HepG2 (cell line): ENCODE measurements at regions not wholly inside any gene's neighbourhood (a gene's known extent, or its start where the extent isn't known, plus 50 kb on each side); places are given as distances from the start of the nearest gene placed in this dataset.

Experiments used
- ATAC-seq: fragments of 200-7000 bp; cut with Tn5 transposase; 3 replicates; pipeline ENCODE4 v1.9.1; 2020; ENCODE audit warnings: mild to moderate bottlenecking, moderate library complexity
- BruUV-seq: library from RNA; stranded (reverse); fragments of 400-500 nt; replicated peaks from 2 replicates; lab custom pipeline; 2021; lab: Mats Ljungman, UMichigan
- CTCF ChIA-PET: fragments of 300-600 bp; formaldehyde crosslinking; extraction: SDS; loops from one replicate; lab custom pipeline; 2021; ENCODE audit warnings: low total read pairs, inconsistent platforms, low intra/inter-chr PET ratio; lab: Yijun Ruan, JAX
- POLR2A ChIA-PET: fragments of 350-600 bp; sonication (Branson Sonifier 250); formaldehyde crosslinking; loops from one replicate; lab custom pipeline; 2020; ENCODE audit warnings: antibody characterized with exemption, inconsistent platforms; lab: Yijun Ruan, JAX
- DNase-seq: peaks from one replicate; pipeline ENCODE4 v3.0.0-alpha.2; 2015; ENCODE audit warnings: low spot score
- FAIRE-seq: peaks from 3 replicates; lab custom pipeline; 2011; peaks lifted over from hg19 to GRCh38; lab: Jason Lieb, UNC
- H2AFZ ChIP-seq: one replicate; pipeline ENCODE4 v1.6.1; 2011; ENCODE audit warnings: low read length, inconsistent platforms
- H3K27ac ChIP-seq: fragments of 300-600 bp; 3 replicates; pipeline ENCODE4 v1.8.0; 2011; ENCODE audit warnings: mixed run types, mild to moderate bottlenecking, mixed read lengths, low read length, inconsistent platforms; ENCODE audit not compliant: insufficient read depth; ENCODE audit errors: extremely low read length
- H3K27me3 ChIP-seq, 2 experiments: fragments of 200-600 bp in 1 of 2; 2 replicates in 1 of 2; 3 replicates in 1 of 2; pipeline versions ENCODE4 v1.6.0 to v1.8.0; 2011; ENCODE audit warnings: low read length in 2 of 2, mild to moderate bottlenecking in 2 of 2, moderate library complexity in 2 of 2, inconsistent platforms in 1 of 2; ENCODE audit not compliant: insufficient read depth in 2 of 2, control insufficient read depth in 1 of 2
- H3K36me3 ChIP-seq, 2 experiments: fragments of 200-600 bp in 1 of 2; replicated peaks in 1 of 2; 2 replicates in 1 of 2; 3 replicates in 1 of 2; pipeline versions ENCODE4 v1.5.1 to v1.8.0; 2011; ENCODE audit warnings: low read length in 2 of 2, inconsistent platforms in 1 of 2; ENCODE audit not compliant: insufficient read depth in 2 of 2, control insufficient read depth in 1 of 2
- H3K4me1 ChIP-seq: 2 replicates; pipeline ENCODE4 v1.5.1; 2012; ENCODE audit warnings: low read length, inconsistent platforms; ENCODE audit not compliant: insufficient read depth
- H3K4me2 ChIP-seq: 2 replicates; pipeline ENCODE4 v1.6.0; 2011; ENCODE audit warnings: low read depth, low read length, inconsistent platforms
- H3K4me3 ChIP-seq, 3 experiments: fragments of 200-600 bp in 1 of 3; sonication (generic), shearing (Covaris generic) in 1 of 3; replicated peaks in 1 of 3; 2 replicates each; pipeline ENCODE4 v1.5.1; 2011 to 2016; ENCODE audit warnings: low read length in 3 of 3, inconsistent platforms in 2 of 3, low read depth in 2 of 3, mild to moderate bottlenecking in 2 of 3, control low read depth in 1 of 3, mixed read lengths in 1 of 3; ENCODE audit not compliant: insufficient read depth in 1 of 3
- H3K79me2 ChIP-seq: one replicate; pipeline ENCODE4 v1.6.1; 2011; ENCODE audit warnings: low read length, inconsistent platforms; ENCODE audit not compliant: insufficient read depth
- H3K9ac ChIP-seq: 2 replicates; pipeline ENCODE4 v1.6.0; 2011; ENCODE audit warnings: mild to moderate bottlenecking, low read depth, low read length, inconsistent platforms; ENCODE audit not compliant: insufficient read depth
- H3K9me3 ChIP-seq: 2 replicates; pipeline ENCODE4 v1.5.1; 2012; ENCODE audit warnings: mild to moderate bottlenecking, low read length
- H4K20me1 ChIP-seq: 2 replicates; pipeline ENCODE4 v1.6.0; 2011; ENCODE audit warnings: inconsistent platforms, mild to moderate bottlenecking, low read length, moderate library complexity; ENCODE audit not compliant: insufficient read depth
- CBX2 ChIP-seq, 2 experiments: fragments of 200-600 bp in 1 of 2; sonication (generic); formaldehyde crosslinking in 1 of 2; IDR thresholded peaks; 2 replicates each; pipeline versions ENCODE4 v1.7.0 to v1.8.1; 2018 to 2022; ENCODE audit warnings: low read depth in 2 of 2, low read length in 1 of 2, mild to moderate bottlenecking in 1 of 2, missing genetic modification reagents in 1 of 2
- CHCHD3 ChIP-seq: sonication (generic); formaldehyde crosslinking; IDR thresholded peaks from 2 replicates; pipeline ENCODE4 v1.8.0; 2022; ENCODE audit warnings: mild to moderate bottlenecking, missing genetic modification reagents, moderate library complexity
- IKZF4 ChIP-seq: sonication (generic); formaldehyde crosslinking; IDR thresholded peaks from 2 replicates; pipeline ENCODE4 v1.5.1; 2020; ENCODE audit warnings: borderline replicate concordance, mild to moderate bottlenecking, low read depth, missing genetic modification reagents; ENCODE audit errors: not compliant biosample characterization
- KLF6 ChIP-seq: IDR thresholded peaks from 2 replicates; pipeline ENCODE4 v1.8.0; 2016; ENCODE audit warnings: missing biosample characterization, missing genetic modification reagents
- POLR2AphosphoS5 ChIP-seq: IDR thresholded peaks from 2 replicates; pipeline ENCODE4 v1.6.1; 2012; ENCODE audit warnings: low read depth, low read length
- SALL1 ChIP-seq: sonication (generic); formaldehyde crosslinking; IDR thresholded peaks from 2 replicates; pipeline ENCODE4 v1.8.0; 2022; ENCODE audit warnings: mild to moderate bottlenecking, missing genetic modification reagents
- SMC3 ChIP-seq: IDR thresholded peaks from 2 replicates; pipeline ENCODE4 v1.6.1; 2011; ENCODE audit warnings: low read length, improper control_type of control experiment
- SMYD3 ChIP-seq: sonication (generic); formaldehyde crosslinking; IDR thresholded peaks from 2 replicates; pipeline ENCODE4 v1.8.1; 2023; ENCODE audit warnings: mild to moderate bottlenecking, missing genetic modification reagents
- SRSF1 ChIP-seq: fragments of 200-400 bp; formaldehyde crosslinking; optimal IDR thresholded peaks from 2 replicates; pipeline ENCODE3; 2017; ENCODE audit warnings: mild to moderate bottlenecking, low read depth, low read length, moderate library complexity
- YY1 ChIP-seq: IDR thresholded peaks from 2 replicates; pipeline ENCODE4 v1.6.1; 2011; ENCODE audit warnings: low read length, low read depth, moderate library complexity, mild to moderate bottlenecking; ENCODE audit not compliant: insufficient read depth, insufficient replicate concordance
- ZNF230 ChIP-seq: sonication (generic); formaldehyde crosslinking; IDR thresholded peaks from 2 replicates; pipeline ENCODE4 v1.4.0; 2020; ENCODE audit warnings: mild to moderate bottlenecking, missing genetic modification reagents
- ZNF367 ChIP-seq: sonication (generic); formaldehyde crosslinking; IDR thresholded peaks from 2 replicates; pipeline ENCODE4 v1.4.0; 2020; ENCODE audit warnings: missing genetic modification reagents, borderline replicate concordance
- ZNF598 ChIP-seq: sonication (generic); formaldehyde crosslinking; IDR thresholded peaks from 2 replicates; pipeline ENCODE4 v1.5.1; 2020; ENCODE audit warnings: mild to moderate bottlenecking, missing genetic modification reagents, borderline replicate concordance
- WGBS: methylation state at CpG from one replicate; pipeline ENCODE4 v1.1.6; 2017; ENCODE audit warnings: low lambda C conversion rate; 5-methylcytosine and 5-hydroxymethylcytosine counted together
- in situ Hi-C: cut with HindIII; loops from 2 replicates; pipeline ENCODE4 v1.10.0; 2017; ENCODE audit warnings: low pct_unique_long_range_greater_than_20kb; ENCODE audit not compliant: extremely low pct_ligation_motif_present
- intact Hi-C: fragments of 100-400 bp; cut with micrococcal nuclease; formaldehyde crosslinking; loops from one replicate; pipeline ENCODE4 v1.10.0; 2022; ENCODE audit not compliant: unreplicated experiment
- TF ChIP-seq, protein P1 (sequence below): sonication (generic); formaldehyde crosslinking; IDR thresholded peaks from 2 replicates; pipeline ENCODE4 v1.5.1; 2020; ENCODE audit warnings: missing genetic modification reagents, mild to moderate bottlenecking, borderline replicate concordance

DNA sequence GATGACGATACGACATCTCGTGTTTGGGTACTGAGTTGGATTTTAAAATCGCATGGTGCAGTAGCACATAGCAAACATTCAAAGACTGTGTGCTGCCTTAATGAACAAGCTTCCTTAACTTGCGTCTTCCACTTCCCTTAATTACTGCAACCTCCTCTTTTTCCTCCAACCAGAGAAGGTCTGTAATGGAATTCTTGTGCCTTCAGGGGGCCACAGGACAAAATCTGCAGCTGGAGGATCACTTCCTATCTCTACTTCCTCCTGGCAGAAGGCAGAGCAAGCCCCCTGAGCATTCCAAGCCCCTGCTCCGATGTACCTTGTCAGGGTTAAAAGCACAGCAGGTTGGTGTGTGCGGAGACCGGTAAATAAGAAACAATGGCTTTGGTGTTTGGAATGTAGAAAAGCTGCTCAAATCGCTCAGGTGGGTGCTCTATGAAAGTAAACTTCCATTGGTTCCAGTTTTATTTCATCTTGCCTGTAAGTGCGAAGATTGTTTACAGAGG is 151.3 kb upstream of the UQCRFS1 start:
- Histone ChIP-seq H3K27me3 (0 out of 5 replicates have a peak, but pooled peaks cover 0 to 3% of the 10 kb centered on the region in 2 experiments), H3K4me2 (no peak overlapping the region), H3K9me3 (0 out of 2 replicates have a peak, but pooled peaks cover 4% of the 10 kb centered on the region), H3K79me2 (no peaks in the 10 kb centered on the region), H3K36me3 (no peaks in the 10 kb centered on the region), H3K4me3 (no peak overlapping the region), H3K9ac (no peak overlapping the region), H3K27ac (no peak overlapping the region), H3K4me1 (no peaks in the 10 kb centered on the region), H4K20me1 (no peaks in the 10 kb centered on the region), H2AFZ (no peak overlapping the region)
- no peak for FAIRE-seq
- 38% methylated on average over 10 of the region's 10 CpGs for WGBS
- in situ Hi-C loops (no loop called here), intact Hi-C loops (no loop called here)
- no peak for ATAC-seq
- ChIA-PET POLR2A (no interaction called here), CTCF (no interaction called here)
- no TSS peak for BruUV-seq
- TF ChIP-seq ZNF598 (CRISPR knock-in tag) = no peak
- TF ChIP-seq ZNF230 (CRISPR knock-in tag) = no peak
- no peak for TF ChIP-seq POLR2AphosphoS5
- DNase-seq = no peak

DNA sequence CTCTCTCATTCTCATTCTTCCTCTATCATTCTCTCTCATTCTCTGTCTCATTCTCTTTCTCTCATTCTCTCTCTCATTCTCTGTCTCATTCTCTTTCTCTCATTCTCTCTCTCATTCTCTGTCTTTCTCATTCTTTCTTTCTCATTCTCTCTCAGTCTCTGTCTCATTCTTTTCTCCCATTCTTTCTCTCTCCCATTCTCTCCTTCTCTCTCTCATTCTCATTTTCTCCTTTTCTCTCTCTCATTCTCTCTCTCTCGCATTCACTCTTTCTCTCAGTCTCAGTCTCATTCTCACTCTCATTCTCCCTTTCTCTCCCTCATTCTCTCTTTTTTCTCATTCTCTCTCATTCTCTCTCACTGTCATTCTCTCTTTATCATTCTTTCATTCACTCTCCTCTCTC is 152.0 kb upstream of the UQCRFS1 start:
- intact Hi-C loops = no loop called here
- Histone ChIP-seq H3K4me2 (no peak overlapping the region), H3K4me1 (no peaks in the 10 kb centered on the region), H3K4me3 (no peak overlapping the region), H2AFZ (no peak overlapping the region)
- FAIRE-seq (no peak), DNase-seq (no peak), ATAC-seq (no peak)
- BruUV-seq = no TSS peak
- POLR2A ChIA-PET = no interaction called here
- TF ChIP-seq SMC3 = no peak
- no peak for TF ChIP-seq CBX2 (IDR thresholded peaks at IDR 0.05; ENCODE audit: low read depth, low read length)
- TF ChIP-seq CBX2 (CRISPR knock-in tag; IDR thresholded peaks at IDR 0.05; ENCODE audit: low read depth) = no peak
- TF ChIP-seq, protein P1, sequence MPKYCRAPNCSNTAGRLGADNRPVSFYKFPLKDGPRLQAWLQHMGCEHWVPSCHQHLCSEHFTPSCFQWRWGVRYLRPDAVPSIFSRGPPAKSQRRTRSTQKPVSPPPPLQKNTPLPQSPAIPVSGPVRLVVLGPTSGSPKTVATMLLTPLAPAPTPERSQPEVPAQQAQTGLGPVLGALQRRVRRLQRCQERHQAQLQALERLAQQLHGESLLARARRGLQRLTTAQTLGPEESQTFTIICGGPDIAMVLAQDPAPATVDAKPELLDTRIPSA (CRISPR knock-in tag) = no peak
- TF ChIP-seq ZNF367 (CRISPR knock-in tag) = no peak
- no peak for TF ChIP-seq SALL1 (CRISPR knock-in tag)
- no peak for TF ChIP-seq KLF6 (CRISPR knock-in tag)
- TF ChIP-seq CHCHD3 (CRISPR knock-in tag) = no peak
- TF ChIP-seq SRSF1 = no peak
- no peak for TF ChIP-seq SMYD3 (CRISPR knock-in tag)
- no peak for TF ChIP-seq YY1
- TF ChIP-seq IKZF4 (CRISPR knock-in tag) = no peak
- TF ChIP-seq, all 625 proteins: peak for 0
- Histone ChIP-seq H3K9me3 (0 out of 2 replicates have a peak, but pooled peaks cover 4% of the 10 kb centered on the region), H3K36me3 (no peaks in the 10 kb centered on the region), H3K27me3 (0 out of 5 replicates have a peak, but pooled peaks cover 0 to 3% of the 10 kb centered on the region in 2 experiments), H3K27ac (no peak overlapping the region), H4K20me1 (no peaks in the 10 kb centered on the region), H3K79me2 (no peaks in the 10 kb centered on the region), H3K9ac (no peak overlapping the region)
- in situ Hi-C loops = no loop called here
- WGBS = 57% methylated on average over 1 of the region's 1 CpG
- CTCF ChIA-PET = no interaction called here
